Right lobe of liver (tissue), 4 donors: ENCODE measurements at regions not wholly inside any gene's neighbourhood (a gene's known extent, or its start where the extent isn't known, plus 50 kb on each side); places are given as distances from the start of the nearest gene placed in this dataset.

Experiments used
- POLR2A ChIP-seq: fragments of 450-650 bp; IDR thresholded peaks from one replicate; pipeline ENCODE4 v1.6.1; 2017; ENCODE audit warnings: antibody characterized with exemption, mild to moderate bottlenecking
- TF ChIP-seq, protein P1 (sequence below), 4 donors: fragments of 200-600 bp in 3 of 4; fragments of 450-650 bp in 1 of 4; IDR thresholded peaks; one replicate each; pipeline versions ENCODE4 v1.5.1 to v1.8.0; 2016 to 2022; ENCODE audit warnings: antibody characterized with exemption in 4 of 4, mild to moderate bottlenecking in 2 of 4
- donor health status: DM: no; HTN: no; CAD: no.
- donor health status: DM: no; HTN: no; CAD: no.
- donor health status: DM: no; HTN: yes; CAD: no.

- no peak for TF ChIP-seq POLR2A
- TF ChIP-seq, protein P1, sequence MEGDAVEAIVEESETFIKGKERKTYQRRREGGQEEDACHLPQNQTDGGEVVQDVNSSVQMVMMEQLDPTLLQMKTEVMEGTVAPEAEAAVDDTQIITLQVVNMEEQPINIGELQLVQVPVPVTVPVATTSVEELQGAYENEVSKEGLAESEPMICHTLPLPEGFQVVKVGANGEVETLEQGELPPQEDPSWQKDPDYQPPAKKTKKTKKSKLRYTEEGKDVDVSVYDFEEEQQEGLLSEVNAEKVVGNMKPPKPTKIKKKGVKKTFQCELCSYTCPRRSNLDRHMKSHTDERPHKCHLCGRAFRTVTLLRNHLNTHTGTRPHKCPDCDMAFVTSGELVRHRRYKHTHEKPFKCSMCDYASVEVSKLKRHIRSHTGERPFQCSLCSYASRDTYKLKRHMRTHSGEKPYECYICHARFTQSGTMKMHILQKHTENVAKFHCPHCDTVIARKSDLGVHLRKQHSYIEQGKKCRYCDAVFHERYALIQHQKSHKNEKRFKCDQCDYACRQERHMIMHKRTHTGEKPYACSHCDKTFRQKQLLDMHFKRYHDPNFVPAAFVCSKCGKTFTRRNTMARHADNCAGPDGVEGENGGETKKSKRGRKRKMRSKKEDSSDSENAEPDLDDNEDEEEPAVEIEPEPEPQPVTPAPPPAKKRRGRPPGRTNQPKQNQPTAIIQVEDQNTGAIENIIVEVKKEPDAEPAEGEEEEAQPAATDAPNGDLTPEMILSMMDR (IDR thresholded peaks at IDR 0.05), result no peak
Measured at GRCh38 chr1:73105755-73106154, 823.4 kb upstream of the NEGR1 start.
